Liver (tissue), 8 donors: ENCODE measurements at regions not wholly inside any gene's neighbourhood (a gene's known extent, or its start where the extent isn't known, plus 50 kb on each side); places are given as distances from the start of the nearest gene placed in this dataset.

ENCODE experiments used
- DNase-seq: peaks from one replicate; pipeline ENCODE4 v3.0.0-alpha.2; 2017; ENCODE audit warnings: low spot score
- H3K27ac ChIP-seq, 2 donors: one replicate each; pipeline ENCODE4 v1.7.0; 2013; ENCODE audit warnings: inconsistent platforms in 2 of 2, low read length in 2 of 2, control low read depth in 1 of 2, low read depth in 1 of 2, mild to moderate bottlenecking in 1 of 2
- H3K27me3 ChIP-seq, 4 donors: one replicate each; pipeline versions ENCODE4 v1.6.1 to v1.7.0; 2013; ENCODE audit warnings: low read length in 3 of 4, inconsistent platforms in 1 of 4, mild to moderate bottlenecking in 1 of 4, moderate library complexity in 1 of 4; ENCODE audit not compliant: control insufficient read depth in 4 of 4, insufficient read depth in 4 of 4
- H3K36me3 ChIP-seq, 4 donors: one replicate each; pipeline versions ENCODE4 v1.6.1 to v1.7.0; 2013; ENCODE audit warnings: low read length in 3 of 4, mild to moderate bottlenecking in 3 of 4, low read depth in 1 of 4, moderate library complexity in 1 of 4; ENCODE audit not compliant: control insufficient read depth in 4 of 4, insufficient read depth in 3 of 4
- H3K4me1 ChIP-seq, 4 donors: one replicate each; pipeline versions ENCODE4 v1.6.1 to v1.7.0; 2013; ENCODE audit warnings: low read length in 3 of 4, mild to moderate bottlenecking in 3 of 4, moderate library complexity in 1 of 4; ENCODE audit not compliant: control insufficient read depth in 4 of 4, insufficient read depth in 4 of 4
- H3K4me3 ChIP-seq, 3 donors: one replicate each; pipeline versions ENCODE4 v1.6.1 to v1.7.0; 2013; ENCODE audit warnings: low read length in 3 of 3, control low read depth in 1 of 3, low read depth in 1 of 3, mild to moderate bottlenecking in 1 of 3
- H3K9ac ChIP-seq, 2 donors: one replicate each; pipeline ENCODE4 v1.7.0; 2013; ENCODE audit warnings: low read length in 2 of 2, mild to moderate bottlenecking in 2 of 2, moderate library complexity in 2 of 2, control low read depth in 1 of 2, low read depth in 1 of 2
- H3K9me3 ChIP-seq, 4 donors: one replicate each; pipeline versions ENCODE4 v1.6.1 to v1.7.0; 2013; ENCODE audit warnings: low read length in 3 of 4; ENCODE audit not compliant: control insufficient read depth in 4 of 4
- CTCF ChIP-seq: fragments of 150-350 bp; IDR thresholded peaks from 2 replicates; pipeline ENCODE4 v1.5.1; 2017; ENCODE audit warnings: improper control_type of control experiment, low read depth, low read length; ENCODE audit not compliant: missing input control
- EGR1 ChIP-seq, 2 donors: IDR thresholded peaks; 2 replicates each; pipeline ENCODE4 v1.6.1; 2016 to 2018; ENCODE audit warnings: antibody characterized with exemption in 2 of 2, low read depth in 2 of 2
- FOXA1 ChIP-seq: IDR thresholded peaks from 2 replicates; pipeline ENCODE4 v1.6.1; 2016; ENCODE audit warnings: antibody characterized with exemption
- FOXA2 ChIP-seq: IDR thresholded peaks from 2 replicates; pipeline ENCODE4 v1.6.1; 2016; ENCODE audit warnings: antibody characterized with exemption
- GABPA ChIP-seq, 2 donors: IDR thresholded peaks in 1 of 2; conservative IDR thresholded peaks in 1 of 2; 2 replicates each; pipeline ENCODE4 v1.6.1; 2016; ENCODE audit warnings: antibody characterized with exemption in 2 of 2, mild to moderate bottlenecking in 1 of 2, moderate library complexity in 1 of 2
- HNF4A ChIP-seq, 2 donors: conservative IDR thresholded peaks; 2 replicates each; pipeline ENCODE4 v1.6.1; 2016; ENCODE audit warnings: antibody characterized with exemption in 2 of 2, mild to moderate bottlenecking in 2 of 2
- HNF4G ChIP-seq: IDR thresholded peaks from 2 replicates; pipeline ENCODE4 v1.6.1; 2016; ENCODE audit warnings: antibody characterized with exemption
- JUND ChIP-seq, 2 donors: IDR thresholded peaks; 2 replicates each; pipeline ENCODE4 v1.6.1; 2016; ENCODE audit warnings: antibody characterized with exemption in 2 of 2
- NR2F2 ChIP-seq: IDR thresholded peaks from 2 replicates; pipeline ENCODE4 v1.6.1; 2016; ENCODE audit warnings: antibody characterized with exemption
- RAD21 ChIP-seq, 2 donors: IDR thresholded peaks; 2 replicates each; pipeline ENCODE4 v1.6.1; 2016; ENCODE audit warnings: antibody characterized with exemption in 2 of 2, mild to moderate bottlenecking in 2 of 2
- REST ChIP-seq: IDR thresholded peaks from 2 replicates; pipeline ENCODE4 v1.6.1; 2016; ENCODE audit warnings: antibody characterized with exemption, mild to moderate bottlenecking
- RXRA ChIP-seq, 2 donors: IDR thresholded peaks; 2 replicates each; pipeline ENCODE4 v1.6.1; 2017 to 2018; ENCODE audit warnings: antibody characterized with exemption in 2 of 2, mild to moderate bottlenecking in 1 of 2
- SP1 ChIP-seq: IDR thresholded peaks from 2 replicates; pipeline ENCODE4 v1.6.1; 2018; ENCODE audit warnings: antibody characterized with exemption, mild to moderate bottlenecking
- TAF1 ChIP-seq: conservative IDR thresholded peaks from 2 replicates; pipeline ENCODE4 v1.6.1; 2016; ENCODE audit warnings: antibody characterized with exemption, mild to moderate bottlenecking
- YY1 ChIP-seq: IDR thresholded peaks from 2 replicates; pipeline ENCODE4 v1.6.1; 2016; ENCODE audit warnings: antibody characterized with exemption, mild to moderate bottlenecking
- ZBTB33 ChIP-seq: IDR thresholded peaks from 2 replicates; pipeline ENCODE4 v1.6.1; 2016; ENCODE audit warnings: antibody characterized with exemption
- WGBS: extraction: QIAGEN DNeasy Blood & Tissue Kit; methylation state at CpG from one replicate; pipeline ENCODE4 v1.1.7; 2013; 5-methylcytosine and 5-hydroxymethylcytosine counted together
- TF ChIP-seq, protein P1 (sequence below): IDR thresholded peaks from 2 replicates; pipeline ENCODE4 v1.6.1; 2016; ENCODE audit warnings: antibody characterized with exemption
- TF ChIP-seq, protein P2 (sequence below): IDR thresholded peaks from 2 replicates; pipeline ENCODE4 v1.6.1; 2016; ENCODE audit warnings: antibody characterized with exemption
- donor health status: healthy.
- donor health status: healthy.
- donor health status: healthy.
- donor health status: healthy.
- donor health status: healthy.

DNA sequence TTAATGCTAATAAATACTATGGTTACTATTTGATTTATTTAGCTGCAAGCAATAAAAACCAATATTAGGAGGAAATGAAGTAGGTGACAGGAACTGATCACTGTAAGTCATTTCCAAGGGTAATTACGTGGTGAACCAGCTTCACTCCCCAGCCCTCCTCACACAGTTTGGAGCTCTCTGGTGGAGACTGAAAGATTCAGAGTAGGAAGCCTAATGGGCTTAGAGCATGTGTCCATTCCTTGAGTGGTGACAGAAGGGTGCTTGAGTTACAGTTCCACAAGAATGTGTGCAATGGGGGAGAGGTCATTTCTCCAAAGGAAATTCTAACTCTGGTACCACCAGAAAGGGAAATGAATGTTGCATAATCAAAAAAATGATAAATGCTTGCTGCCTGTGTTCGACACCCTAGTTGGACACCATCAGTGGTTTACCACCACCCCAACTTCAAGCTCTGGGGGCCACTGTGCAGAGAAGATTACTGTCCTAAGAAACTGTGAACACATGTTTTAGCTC, 285.1 kb upstream of the MMADHC start:
- no peak for DNase-seq
- Histone ChIP-seq H3K4me3 (no peak overlapping the region), H3K9me3 (peaks cover 0 to 7% (median 0%) of the 10 kb centered on the region in 4 donors), H3K27me3 (no peaks in the 10 kb centered on the region), H3K27ac (no peak overlapping the region), H3K9ac (no peak overlapping the region), H3K36me3 (no peaks in the 10 kb centered on the region), H3K4me1 (no peaks in the 10 kb centered on the region)
- TF ChIP-seq RAD21 (IDR thresholded peaks at IDR 0.05) (no peak), SP1 (no peak), RXRA (IDR thresholded peaks at IDR 0.05) (no peak), YY1 (no peak), GABPA (IDR thresholded peaks at IDR 0.05 in 1 of 2, conservative IDR thresholded peaks at IDR 0.05 in 1 of 2) (no peak), EGR1 (IDR thresholded peaks at IDR 0.05; ENCODE audit: low read depth in 2 of 2) (no peak), TAF1 (no peak), HNF4A (conservative IDR thresholded peaks at IDR 0.05) (no peak), CTCF (no peak), REST (no peak), FOXA1 (no peak), JUND (IDR thresholded peaks at IDR 0.05) (no peak), FOXA2 (no peak), NR2F2 (no peak), HNF4G (no peak), ZBTB33 (no peak)
- TF ChIP-seq, protein P1, sequence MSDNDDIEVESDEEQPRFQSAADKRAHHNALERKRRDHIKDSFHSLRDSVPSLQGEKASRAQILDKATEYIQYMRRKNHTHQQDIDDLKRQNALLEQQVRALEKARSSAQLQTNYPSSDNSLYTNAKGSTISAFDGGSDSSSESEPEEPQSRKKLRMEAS = no peak
- TF ChIP-seq, protein P2, sequence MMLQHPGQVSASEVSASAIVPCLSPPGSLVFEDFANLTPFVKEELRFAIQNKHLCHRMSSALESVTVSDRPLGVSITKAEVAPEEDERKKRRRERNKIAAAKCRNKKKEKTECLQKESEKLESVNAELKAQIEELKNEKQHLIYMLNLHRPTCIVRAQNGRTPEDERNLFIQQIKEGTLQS = no peak
- 83% methylated on average over 2 of the region's 2 CpGs for WGBS
